NCI-H510A treated with DMSO at 0.1 percent for 48 hours (cell line): ENCODE measurements at regions not wholly inside any gene's neighbourhood (a gene's known extent, or its start where the extent isn't known, plus 50 kb on each side); places are given as distances from the start of the nearest gene placed in this dataset.

Experiments
- DNase-seq: peaks from one replicate; lab custom pipeline; 2025; lab: John Stamatoyannopoulos, UW

- no peak for DNase-seq
These were observed 396.7 kb upstream of the RGMA start for GRCh38 chr15:93485438-93486327.

- DNase-seq, result no peak
These were observed 394.9 kb upstream of the RGMA start for GRCh38 chr15:93483923-93484322.

- DNase-seq, result no peak
These were observed 393.7 kb upstream of the RGMA start for GRCh38 chr15:93482731-93483130.

- no peak for DNase-seq
These were observed 390.7 kb upstream of the RGMA start for GRCh38 chr15:93479715-93480114.

- peak; percentile 5 for DNase-seq
These were observed 389.9 kb upstream of the RGMA start for GRCh38 chr15:93478947-93479346.

- no peak for DNase-seq
These were observed 388.7 kb upstream of the RGMA start for GRCh38 chr15:93477721-93478120.

GRCh38 chr15:93477188-93477587 is 388.2 kb upstream of the RGMA start:
- no peak for DNase-seq

- DNase-seq, result no peak
These were observed 387.6 kb upstream of the RGMA start for GRCh38 chr15:93476491-93477177.

GRCh38 chr15:93474728-93475127 is 385.7 kb upstream of the RGMA start:
- no peak for DNase-seq

GRCh38 chr15:93469994-93470393 is 381.0 kb upstream of the RGMA start:
- no peak for DNase-seq

- DNase-seq, result peak; percentile 43
These were observed 378.3 kb upstream of the RGMA start for GRCh38 chr15:93467337-93467736.

GRCh38 chr15:93466380-93466779 is 377.4 kb upstream of the RGMA start:
- DNase-seq, result no peak

GRCh38 chr15:93462690-93463089 is 373.7 kb upstream of the RGMA start:
- no peak for DNase-seq

GRCh38 chr15:93460717-93461116 is 371.7 kb upstream of the RGMA start:
- no peak for DNase-seq

GRCh38 chr15:93459396-93459795 is 370.4 kb upstream of the RGMA start:
- DNase-seq, result no peak

- no peak for DNase-seq
These were observed 369.6 kb upstream of the RGMA start for GRCh38 chr15:93458597-93458996.

- DNase-seq, result no peak
These were observed 365.8 kb upstream of the RGMA start for GRCh38 chr15:93454788-93455187.

GRCh38 chr15:93452537-93453211 is 363.7 kb upstream of the RGMA start:
- DNase-seq, result no peak

GRCh38 chr15:93451822-93452221 is 362.8 kb upstream of the RGMA start:
- DNase-seq, result no peak

- no peak for DNase-seq
These were observed 362.3 kb upstream of the RGMA start for GRCh38 chr15:93451265-93451664.

GRCh38 chr15:93449798-93450197 is 360.8 kb upstream of the RGMA start:
- DNase-seq, result no peak

GRCh38 chr15:93438310-93438709 is 349.3 kb upstream of the RGMA start:
- DNase-seq, result no peak

GRCh38 chr15:93432474-93432873 is 343.5 kb upstream of the RGMA start:
- DNase-seq, result no peak
